HEK293T (cell line): ENCODE measurements at regions not wholly inside any gene's neighbourhood (a gene's known extent, or its start where the extent isn't known, plus 50 kb on each side); places are given as distances from the start of the nearest gene placed in this dataset.

ENCODE experiments used
- BHLHE40 ChIP-seq: fragments of 450-650 bp; IDR thresholded peaks from 2 replicates; pipeline ENCODE4 v1.6.1; 2016; ENCODE audit warnings: mild to moderate bottlenecking, moderate library complexity, borderline replicate concordance
- CTBP1 ChIP-seq: fragments of 450-650 bp; IDR thresholded peaks from 2 replicates; pipeline ENCODE4 v1.6.1; 2016; ENCODE audit warnings: borderline replicate concordance
- ELF4 ChIP-seq: fragments of 450-650 bp; IDR thresholded peaks from 2 replicates; pipeline ENCODE4 v1.6.1; 2017; ENCODE audit warnings: antibody characterized with exemption
- HDGF ChIP-seq: fragments of 450-650 bp; IDR thresholded peaks from 2 replicates; pipeline ENCODE4 v1.6.1; 2017; ENCODE audit warnings: antibody characterized with exemption, borderline replicate concordance
- LEF1 ChIP-seq: fragments of 450-650 bp; IDR thresholded peaks from 2 replicates; pipeline ENCODE4 v1.6.1; 2017; ENCODE audit warnings: mild to moderate bottlenecking, borderline replicate concordance
- NFRKB ChIP-seq: fragments of 450-650 bp; IDR thresholded peaks from 2 replicates; pipeline ENCODE4 v1.6.1; 2016; ENCODE audit warnings: mild to moderate bottlenecking, moderate library complexity
- SP1 ChIP-seq: fragments of 450-650 bp; IDR thresholded peaks from 2 replicates; pipeline ENCODE4 v1.6.1; 2017
- SUZ12 ChIP-seq: fragments of 450-650 bp; IDR thresholded peaks from 2 replicates; pipeline ENCODE4 v1.6.1; 2016; ENCODE audit warnings: mild to moderate bottlenecking
- TARDBP ChIP-seq: fragments of 450-650 bp; IDR thresholded peaks from 2 replicates; pipeline ENCODE4 v1.6.1; 2016
- ZNF384 ChIP-seq: fragments of 450-650 bp; IDR thresholded peaks from 2 replicates; pipeline ENCODE4 v1.6.1; 2016

GRCh38 chr22:49685686-49686085 is 142.0 kb downstream of the BRD1 start:
- TF ChIP-seq ZNF384 (no peak), CTBP1 (no peak), SUZ12 (no peak), ELF4 (no peak), SP1 (no peak), BHLHE40 (no peak), NFRKB (no peak), TARDBP (no peak), LEF1 (no peak), HDGF (no peak)
